HL-60 (cell line): ENCODE measurements at regions not wholly inside any gene's neighbourhood (a gene's known extent, or its start where the extent isn't known, plus 50 kb on each side); places are given as distances from the start of the nearest gene placed in this dataset.

Experiments used
- DNase-seq, 2 experiments: peaks; one replicate each; pipeline ENCODE4 v3.0.0-alpha.2; 2010 to 2020; ENCODE audit warnings: low read depth in 1 of 2, low spot score in 1 of 2
- H3K27ac ChIP-seq: fragments of 250-450 bp; sonication (Bioruptor Pico); replicated peaks from 2 replicates; pipeline ENCODE4 v1.5.1; 2020; ENCODE audit warnings: mild to moderate bottlenecking, moderate library complexity
- H3K27me3 ChIP-seq: fragments of 250-450 bp; sonication (Bioruptor Pico); 2 replicates; pipeline ENCODE4 v1.5.1; 2021; ENCODE audit warnings: mild to moderate bottlenecking, moderate library complexity; ENCODE audit not compliant: insufficient read depth, poor library complexity, severe bottlenecking
- H3K4me3 ChIP-seq: replicated peaks from 2 replicates; pipeline ENCODE4 v1.5.1; 2011; ENCODE audit warnings: mild to moderate bottlenecking, control low read depth, low read length; ENCODE audit not compliant: insufficient read depth
- GABPA ChIP-seq: IDR thresholded peaks from 2 replicates; pipeline ENCODE4 v1.6.1; 2012; ENCODE audit warnings: low read depth
- POLR2AphosphoS5 ChIP-seq: IDR thresholded peaks from 2 replicates; pipeline ENCODE4 v1.6.1; 2012; ENCODE audit warnings: low read depth
- SPI1 ChIP-seq: IDR thresholded peaks from 2 replicates; pipeline ENCODE4 v1.6.1; 2012; ENCODE audit warnings: low read depth, mild to moderate bottlenecking, borderline replicate concordance
- TF ChIP-seq, protein P1 (sequence below): IDR thresholded peaks from one replicate; pipeline ENCODE4 v1.5.1; 2011; ENCODE audit warnings: low read length, control low read depth, inconsistent platforms; ENCODE audit not compliant: insufficient read depth
- TF ChIP-seq, protein P2 (sequence below): IDR thresholded peaks from 2 replicates; pipeline ENCODE4 v1.6.1; 2012; ENCODE audit warnings: low read depth; ENCODE audit not compliant: insufficient replicate concordance

DNA sequence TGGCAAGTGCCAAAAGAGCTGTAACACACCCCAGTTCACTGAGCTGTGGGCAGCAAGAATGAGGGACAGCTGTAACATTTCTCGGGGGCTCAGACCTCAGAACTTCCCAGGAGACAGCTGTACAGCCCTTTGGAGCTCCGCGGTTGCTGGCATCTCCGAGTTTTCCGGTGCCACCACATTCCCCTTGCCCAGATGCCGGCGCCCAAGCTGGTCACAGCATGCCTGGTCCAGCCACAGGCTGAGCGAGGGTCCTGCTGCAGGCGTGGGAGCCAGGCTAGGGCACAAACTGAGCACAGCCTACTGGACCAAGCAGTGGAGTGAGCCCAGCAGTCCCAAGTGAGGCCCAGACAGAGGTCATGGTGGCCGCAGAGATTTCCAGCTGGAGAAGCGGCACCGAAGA is 797.7 kb upstream of the EDIL3 start:
- TF ChIP-seq, protein P1, sequence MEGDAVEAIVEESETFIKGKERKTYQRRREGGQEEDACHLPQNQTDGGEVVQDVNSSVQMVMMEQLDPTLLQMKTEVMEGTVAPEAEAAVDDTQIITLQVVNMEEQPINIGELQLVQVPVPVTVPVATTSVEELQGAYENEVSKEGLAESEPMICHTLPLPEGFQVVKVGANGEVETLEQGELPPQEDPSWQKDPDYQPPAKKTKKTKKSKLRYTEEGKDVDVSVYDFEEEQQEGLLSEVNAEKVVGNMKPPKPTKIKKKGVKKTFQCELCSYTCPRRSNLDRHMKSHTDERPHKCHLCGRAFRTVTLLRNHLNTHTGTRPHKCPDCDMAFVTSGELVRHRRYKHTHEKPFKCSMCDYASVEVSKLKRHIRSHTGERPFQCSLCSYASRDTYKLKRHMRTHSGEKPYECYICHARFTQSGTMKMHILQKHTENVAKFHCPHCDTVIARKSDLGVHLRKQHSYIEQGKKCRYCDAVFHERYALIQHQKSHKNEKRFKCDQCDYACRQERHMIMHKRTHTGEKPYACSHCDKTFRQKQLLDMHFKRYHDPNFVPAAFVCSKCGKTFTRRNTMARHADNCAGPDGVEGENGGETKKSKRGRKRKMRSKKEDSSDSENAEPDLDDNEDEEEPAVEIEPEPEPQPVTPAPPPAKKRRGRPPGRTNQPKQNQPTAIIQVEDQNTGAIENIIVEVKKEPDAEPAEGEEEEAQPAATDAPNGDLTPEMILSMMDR = no peak
- TF ChIP-seq SPI1 (no peak), POLR2AphosphoS5 (no peak), GABPA (no peak)
- TF ChIP-seq, protein P2, sequence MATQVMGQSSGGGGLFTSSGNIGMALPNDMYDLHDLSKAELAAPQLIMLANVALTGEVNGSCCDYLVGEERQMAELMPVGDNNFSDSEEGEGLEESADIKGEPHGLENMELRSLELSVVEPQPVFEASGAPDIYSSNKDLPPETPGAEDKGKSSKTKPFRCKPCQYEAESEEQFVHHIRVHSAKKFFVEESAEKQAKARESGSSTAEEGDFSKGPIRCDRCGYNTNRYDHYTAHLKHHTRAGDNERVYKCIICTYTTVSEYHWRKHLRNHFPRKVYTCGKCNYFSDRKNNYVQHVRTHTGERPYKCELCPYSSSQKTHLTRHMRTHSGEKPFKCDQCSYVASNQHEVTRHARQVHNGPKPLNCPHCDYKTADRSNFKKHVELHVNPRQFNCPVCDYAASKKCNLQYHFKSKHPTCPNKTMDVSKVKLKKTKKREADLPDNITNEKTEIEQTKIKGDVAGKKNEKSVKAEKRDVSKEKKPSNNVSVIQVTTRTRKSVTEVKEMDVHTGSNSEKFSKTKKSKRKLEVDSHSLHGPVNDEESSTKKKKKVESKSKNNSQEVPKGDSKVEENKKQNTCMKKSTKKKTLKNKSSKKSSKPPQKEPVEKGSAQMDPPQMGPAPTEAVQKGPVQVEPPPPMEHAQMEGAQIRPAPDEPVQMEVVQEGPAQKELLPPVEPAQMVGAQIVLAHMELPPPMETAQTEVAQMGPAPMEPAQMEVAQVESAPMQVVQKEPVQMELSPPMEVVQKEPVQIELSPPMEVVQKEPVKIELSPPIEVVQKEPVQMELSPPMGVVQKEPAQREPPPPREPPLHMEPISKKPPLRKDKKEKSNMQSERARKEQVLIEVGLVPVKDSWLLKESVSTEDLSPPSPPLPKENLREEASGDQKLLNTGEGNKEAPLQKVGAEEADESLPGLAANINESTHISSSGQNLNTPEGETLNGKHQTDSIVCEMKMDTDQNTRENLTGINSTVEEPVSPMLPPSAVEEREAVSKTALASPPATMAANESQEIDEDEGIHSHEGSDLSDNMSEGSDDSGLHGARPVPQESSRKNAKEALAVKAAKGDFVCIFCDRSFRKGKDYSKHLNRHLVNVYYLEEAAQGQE = no peak
- no peaks in the 10 kb centered on the region for H3K27me3 ChIP-seq
- H3K27ac ChIP-seq = no peak overlapping the region
- H3K4me3 ChIP-seq = no peak overlapping the region
- no peak for DNase-seq

DNA sequence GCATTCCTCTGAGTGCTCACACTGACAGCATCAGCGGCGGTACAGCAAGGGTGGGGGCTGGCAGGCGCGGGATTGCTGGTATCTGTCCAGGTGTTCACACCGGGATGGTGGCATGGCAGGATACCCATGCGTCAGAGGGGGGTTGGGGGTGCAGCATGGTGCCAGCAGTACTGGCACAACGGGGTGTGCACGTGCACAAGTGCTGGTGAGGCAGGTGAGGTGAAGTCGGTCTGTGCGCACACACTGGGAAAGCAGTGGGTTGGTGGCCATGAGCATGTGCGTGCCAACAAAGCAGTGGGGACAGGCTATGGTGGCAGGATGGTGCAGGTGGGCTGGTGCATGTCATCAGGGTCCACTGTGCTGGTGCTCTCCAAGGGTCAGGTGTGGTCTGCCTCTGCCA is 819.6 kb upstream of the EDIL3 start:
- H3K27ac ChIP-seq = no peak overlapping the region
- TF ChIP-seq POLR2AphosphoS5 (no peak), GABPA (no peak), SPI1 (no peak)
- TF ChIP-seq, protein P2 = no peak
- TF ChIP-seq, protein P1 = no peak
- H3K4me3 ChIP-seq = no peak overlapping the region
- H3K27me3 ChIP-seq = no peaks in the 10 kb centered on the region
- DNase-seq = no peak

DNA sequence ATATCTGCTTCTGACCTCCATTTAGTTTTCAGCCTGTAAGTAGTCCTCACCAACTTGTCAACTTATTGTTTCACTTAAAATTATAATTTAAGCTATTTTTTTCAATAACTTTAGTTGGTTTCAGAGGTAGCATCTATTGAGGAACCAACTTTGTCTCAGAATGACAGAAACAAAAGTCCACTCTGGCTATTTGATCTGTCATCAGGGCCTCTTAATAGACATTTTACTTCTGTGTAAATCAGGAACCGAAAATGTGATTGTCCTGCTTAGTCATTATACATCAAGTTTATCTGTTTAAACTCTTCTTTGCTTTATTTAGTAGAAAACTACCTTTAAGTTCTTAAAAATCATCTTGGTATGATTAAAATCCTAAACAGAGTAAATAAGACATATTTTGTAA is 820.8 kb upstream of the EDIL3 start:
- Histone ChIP-seq H3K27ac (no peak overlapping the region), H3K27me3 (no peaks in the 10 kb centered on the region), H3K4me3 (no peak overlapping the region)
- no peak for DNase-seq
- TF ChIP-seq, protein P2 = no peak
- TF ChIP-seq GABPA (no peak), SPI1 (no peak), POLR2AphosphoS5 (no peak)
- TF ChIP-seq, protein P1 = no peak
